Subcutaneous abdominal adipose tissue (tissue), 5 donors: ENCODE measurements at regions not wholly inside any gene's neighbourhood (a gene's known extent, or its start where the extent isn't known, plus 50 kb on each side); places are given as distances from the start of the nearest gene placed in this dataset.
A peak's percentile ranks its signal among the peaks of the same experiment; 100 is the strongest.

Source experiments
- H3K27ac ChIP-seq: one replicate; pipeline ENCODE4 v1.7.0; 2013; ENCODE audit warnings: low read depth, mild to moderate bottlenecking, inconsistent platforms, low read length, moderate library complexity
- H3K27me3 ChIP-seq, 5 donors: one replicate each; pipeline ENCODE4 v1.7.0; 2013; ENCODE audit warnings: low read length in 5 of 5, inconsistent platforms in 1 of 5; ENCODE audit not compliant: control insufficient read depth in 5 of 5, insufficient read depth in 4 of 5
- H3K36me3 ChIP-seq, 5 donors: one replicate each; pipeline ENCODE4 v1.7.0; 2013; ENCODE audit warnings: low read length in 5 of 5; ENCODE audit not compliant: control insufficient read depth in 5 of 5, insufficient read depth in 5 of 5
- H3K4me1 ChIP-seq, 5 donors: one replicate each; pipeline ENCODE4 v1.7.0; 2013; ENCODE audit warnings: low read length in 5 of 5, mild to moderate bottlenecking in 3 of 5, moderate library complexity in 1 of 5; ENCODE audit not compliant: control insufficient read depth in 5 of 5, insufficient read depth in 5 of 5
- H3K4me3 ChIP-seq, 5 donors: one replicate each; pipeline ENCODE4 v1.7.0; 2013; ENCODE audit warnings: low read length in 5 of 5, low read depth in 1 of 5
- H3K9ac ChIP-seq, 5 donors: one replicate each; pipeline ENCODE4 v1.7.0; 2013; ENCODE audit warnings: low read length in 5 of 5, mild to moderate bottlenecking in 4 of 5, moderate library complexity in 3 of 5
- H3K9me3 ChIP-seq, 5 donors: one replicate each; pipeline ENCODE4 v1.7.0; 2013; ENCODE audit warnings: low read length in 5 of 5; ENCODE audit not compliant: control insufficient read depth in 5 of 5
- donor health status: healthy.
- donor health status: healthy.
- donor health status: healthy.
- donor health status: healthy.
- donor health status: healthy.

- H3K9me3 ChIP-seq = peaks cover 0 to 5% (median 0%) of the 10 kb centered on the region in 5 donors
- peaks cover 0 to 11% (median 0%) of the 10 kb centered on the region in 5 donors for H3K4me1 ChIP-seq
- H3K9ac ChIP-seq = no peak overlapping the region
- no peaks in the 10 kb centered on the region for H3K27me3 ChIP-seq
- H3K27ac ChIP-seq = no peak overlapping the region
- no peaks in the 10 kb centered on the region for H3K36me3 ChIP-seq
- no peak overlapping the region for H3K4me3 ChIP-seq
Observed at GRCh38 chr11:45454917-45455401, 168.8 kb upstream of the SYT13 start.

DNA sequence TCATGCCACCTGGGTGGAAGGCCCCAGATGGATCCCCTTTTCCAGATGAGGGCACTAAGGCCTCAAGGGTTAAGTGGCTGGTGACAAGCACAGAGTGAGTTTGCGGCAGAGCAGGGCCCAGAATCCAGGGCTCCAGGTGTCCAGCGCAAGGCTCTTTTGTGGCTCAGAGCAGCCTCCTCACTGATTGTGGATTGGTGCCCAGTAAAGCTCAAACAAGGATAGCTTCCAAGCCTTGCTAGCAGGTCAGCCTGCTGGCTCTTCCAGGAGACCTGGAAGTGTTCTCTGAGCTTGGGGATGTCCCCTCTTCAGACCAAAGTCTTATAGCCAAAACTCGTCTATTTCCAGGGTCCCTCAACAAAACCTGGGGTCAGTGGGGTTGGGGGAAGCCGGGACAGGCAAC lies 167.6 kb upstream of the SYT13 start:
- H3K27ac ChIP-seq = no peak overlapping the region
- H3K36me3 ChIP-seq = no peaks in the 10 kb centered on the region
- no peak overlapping the region for H3K9ac ChIP-seq
- peaks cover 0 to 5% (median 0%) of the 10 kb centered on the region in 5 donors for H3K9me3 ChIP-seq
- H3K27me3 ChIP-seq = peaks cover 0 to 2% (median 0%) of the 10 kb centered on the region in 5 donors
- peaks cover 0 to 11% (median 0%) of the 10 kb centered on the region in 5 donors for H3K4me1 ChIP-seq
- no peak overlapping the region for H3K4me3 ChIP-seq

GRCh38 chr11:45451766-45452440 lies 165.8 kb upstream of the SYT13 start:
- H3K27me3 ChIP-seq = peaks cover 0 to 6% (median under 1%) of the 10 kb centered on the region in 5 donors
- peaks cover 0 to 5% (median 0%) of the 10 kb centered on the region in 5 donors for H3K9me3 ChIP-seq
- H3K27ac ChIP-seq = no peak overlapping the region
- no peaks in the 10 kb centered on the region for H3K36me3 ChIP-seq
- no peak overlapping the region for H3K4me3 ChIP-seq
- peaks cover 0 to 4% (median 0%) of the 10 kb centered on the region in 5 donors for H3K4me1 ChIP-seq
- H3K9ac ChIP-seq = no peak overlapping the region

DNA sequence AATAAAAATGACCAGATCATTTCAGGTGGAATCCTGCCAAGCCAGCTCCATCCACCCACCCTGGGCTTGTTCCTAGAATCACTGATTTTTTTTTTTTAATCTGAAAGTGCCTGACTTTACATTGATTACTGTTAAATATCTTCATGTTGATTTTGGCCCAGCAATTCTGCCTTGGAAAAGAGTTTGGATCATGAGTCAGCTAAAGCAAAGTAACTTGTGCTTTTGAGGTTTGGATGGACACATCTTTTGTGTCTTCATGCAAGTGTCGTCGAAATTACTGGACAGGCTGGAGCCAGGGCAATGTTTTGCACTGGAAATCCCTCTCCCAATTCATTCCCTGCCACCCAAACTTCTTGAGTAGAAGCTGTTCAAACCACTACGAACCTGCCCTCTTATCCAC lies 164.0 kb upstream of the SYT13 start:
- H3K4me3 ChIP-seq = no peak overlapping the region
- H3K4me1 ChIP-seq = no peaks in the 10 kb centered on the region
- no peak overlapping the region for H3K9ac ChIP-seq
- no peak overlapping the region for H3K27ac ChIP-seq
- H3K9me3 ChIP-seq = peaks cover 0 to 4% (median 0%) of the 10 kb centered on the region in 5 donors
- peaks cover 0 to 11% (median 7%) of the 10 kb centered on the region in 5 donors for H3K27me3 ChIP-seq
- no peaks in the 10 kb centered on the region for H3K36me3 ChIP-seq

- Histone ChIP-seq H3K27me3 (peaks cover 3 to 18% (median 9%) of the 10 kb centered on the region in 5 donors), H3K9me3 (no peaks in the 10 kb centered on the region), H3K9ac (no peak overlapping the region), H3K4me3 (no peak overlapping the region), H3K36me3 (no peaks in the 10 kb centered on the region), H3K27ac (no peak overlapping the region), H3K4me1 (no peaks in the 10 kb centered on the region)
Observed at GRCh38 chr11:45449036-45449601, 163.0 kb upstream of the SYT13 start.

- no peak overlapping the region for H3K27ac ChIP-seq
- H3K27me3 ChIP-seq = peaks cover 3 to 24% (median 13%) of the 10 kb centered on the region in 5 donors
- H3K4me1 ChIP-seq = no peaks in the 10 kb centered on the region
- H3K9me3 ChIP-seq = no peaks in the 10 kb centered on the region
- no peak overlapping the region for H3K9ac ChIP-seq
- no peak overlapping the region for H3K4me3 ChIP-seq
- no peaks in the 10 kb centered on the region for H3K36me3 ChIP-seq
Observed at GRCh38 chr11:45448561-45448960, 162.4 kb upstream of the SYT13 start.

DNA sequence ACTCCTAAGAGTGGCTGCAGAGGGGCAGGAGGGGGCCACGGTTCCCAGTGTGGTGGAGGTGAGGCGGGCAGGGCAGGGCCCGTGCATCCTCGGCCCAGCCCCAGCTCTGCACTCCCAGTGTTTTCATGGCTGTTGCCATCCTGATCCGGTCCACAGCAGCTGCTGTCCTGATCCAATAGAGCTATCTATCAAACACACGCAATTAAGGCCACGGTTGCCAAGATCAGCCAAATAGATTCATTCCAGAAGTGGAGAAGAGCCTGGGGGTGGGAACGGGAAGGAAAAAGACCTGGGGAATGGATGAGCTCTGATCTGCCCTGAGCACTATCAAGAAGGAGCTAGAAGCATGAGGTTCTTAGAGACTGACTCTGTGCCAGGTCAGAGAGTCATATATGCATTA lies 160.9 kb upstream of the SYT13 start:
- no peaks in the 10 kb centered on the region for H3K36me3 ChIP-seq
- H3K27ac ChIP-seq = no peak overlapping the region
- H3K4me1 ChIP-seq = no peaks in the 10 kb centered on the region
- no peaks in the 10 kb centered on the region for H3K9me3 ChIP-seq
- H3K9ac ChIP-seq = no peak overlapping the region
- peaks cover 3 to 24% (median 16%) of the 10 kb centered on the region in 5 donors for H3K27me3 ChIP-seq
- no peak overlapping the region for H3K4me3 ChIP-seq

DNA sequence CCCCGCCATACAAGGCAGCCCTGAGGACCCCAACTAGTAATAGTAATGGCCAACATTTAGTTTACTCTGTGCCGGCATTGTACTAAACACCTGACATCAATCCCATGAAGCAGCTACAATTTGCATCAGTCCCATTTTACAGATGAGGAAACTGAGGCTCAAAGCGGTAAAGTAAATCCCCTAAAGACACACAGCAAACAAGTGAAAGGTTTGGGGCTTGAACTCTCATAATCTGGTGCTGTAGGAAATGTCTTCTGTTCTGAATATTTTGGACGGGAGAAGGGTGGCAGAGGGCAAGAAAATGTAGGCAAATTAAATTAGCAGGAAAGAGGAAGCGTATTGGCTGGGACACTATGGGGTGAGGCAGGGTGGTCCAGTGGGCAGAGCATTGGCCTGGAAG lies 160.3 kb upstream of the SYT13 start:
- Histone ChIP-seq H3K9me3 (no peaks in the 10 kb centered on the region), H3K4me3 (no peak overlapping the region), H3K36me3 (no peaks in the 10 kb centered on the region), H3K27ac (no peak overlapping the region), H3K4me1 (no peaks in the 10 kb centered on the region), H3K9ac (no peak overlapping the region), H3K27me3 (peaks cover 3 to 24% (median 16%) of the 10 kb centered on the region in 5 donors)

- Histone ChIP-seq H3K4me3 (no peak overlapping the region), H3K9me3 (peaks cover 0 to 8% (median 2%) of the 10 kb centered on the region in 5 donors), H3K27ac (no peak overlapping the region), H3K27me3 (peaks cover 3 to 24% (median 16%) of the 10 kb centered on the region in 5 donors), H3K4me1 (no peaks in the 10 kb centered on the region), H3K36me3 (no peaks in the 10 kb centered on the region), H3K9ac (no peak overlapping the region)
Observed at GRCh38 chr11:45444796-45445195, 158.7 kb upstream of the SYT13 start.

- Histone ChIP-seq H3K27me3 (peaks cover 9 to 22% (median 12%) of the 10 kb centered on the region in 5 donors), H3K9me3 (peaks cover 0 to 18% (median 12%) of the 10 kb centered on the region in 5 donors), H3K4me1 (no peaks in the 10 kb centered on the region), H3K9ac (no peak overlapping the region), H3K36me3 (no peaks in the 10 kb centered on the region), H3K27ac (no peak overlapping the region), H3K4me3 (peak overlapping the region in 1 of 5 donors; percentile 17)
Observed at GRCh38 chr11:45440111-45440510, 154.0 kb upstream of the SYT13 start.
